ENCODE measurements at regions not wholly inside any gene's neighbourhood (a gene's known extent, or its start where the extent isn't known, plus 50 kb on each side); places are given as distances from the start of the nearest gene placed in this dataset.

DNA sequence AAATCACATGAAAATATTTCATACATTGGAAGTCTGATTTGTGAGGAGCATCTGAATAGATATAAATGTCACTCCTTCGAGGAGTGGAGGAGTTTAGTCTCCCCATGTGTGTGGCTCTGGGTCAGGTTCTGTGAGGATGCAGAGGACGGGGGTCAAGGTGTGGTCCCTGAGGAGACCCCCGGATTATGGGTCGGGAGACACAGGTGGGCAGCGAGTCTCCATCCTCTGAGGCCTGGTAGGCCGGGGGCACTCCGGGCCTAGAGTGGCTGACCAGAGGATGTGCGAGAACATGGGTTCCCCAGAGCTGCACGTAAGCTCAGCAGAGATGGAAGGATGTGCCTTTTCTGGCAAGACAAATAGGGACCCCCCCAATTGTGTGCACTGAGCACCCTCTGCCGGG is 93.4 kb upstream of the TCERG1L start:
- Mint-ChIP-seq H3K27me3 (ENCODE audit: low read depth) (no peaks in the 10 kb centered on the region), H3K9me3 (peaks cover 0 to 1% of the 10 kb centered on the region in 2 donors), H3K4me1 (ENCODE audit: low read depth) (no peaks in the 10 kb centered on the region), H3K4me3 (no peak overlapping the region), H3K27ac (no peak overlapping the region), H3K36me3 (ENCODE audit: insufficient read depth in 2 of 2) (no peaks in the 10 kb centered on the region)
- ATAC-seq (replicated peaks in 1 of 2) (no peak), DNase-seq (no peak)

DNA sequence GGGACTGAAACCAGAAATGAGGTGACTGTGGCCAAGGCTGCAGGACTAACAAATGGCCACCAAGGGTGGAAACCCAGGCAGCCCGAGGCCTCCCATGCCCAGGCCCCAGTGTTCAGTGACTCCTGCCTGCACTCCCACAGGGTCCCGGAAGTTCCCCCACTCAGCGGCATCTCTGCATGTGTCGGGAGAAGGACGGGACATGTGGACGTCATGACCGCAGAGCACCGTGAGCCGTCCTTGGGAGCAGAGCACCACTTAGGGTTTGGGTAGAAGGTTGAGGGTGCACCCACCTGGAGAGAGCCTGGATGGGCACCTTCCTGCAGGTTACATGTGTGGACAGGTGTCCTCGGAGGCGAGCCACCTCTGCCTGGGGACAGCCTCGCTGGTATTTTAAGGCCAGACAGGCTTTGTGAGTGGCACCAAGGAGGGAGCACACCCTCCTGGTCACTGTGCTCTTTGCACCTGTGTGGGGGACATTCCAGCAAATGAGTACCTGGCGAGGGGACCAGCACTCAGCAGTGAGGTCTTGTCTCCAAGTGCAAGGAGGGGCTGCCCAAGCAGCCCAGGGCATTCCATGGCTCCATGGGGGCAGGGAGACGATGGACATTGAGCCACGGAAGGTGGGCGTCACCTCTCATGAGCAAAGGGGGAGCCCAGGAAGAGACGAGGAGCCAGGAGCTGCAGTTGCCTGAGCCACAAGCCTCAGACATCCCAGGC is 95.3 kb upstream of the TCERG1L start:
- H3K36me3 Mint-ChIP-seq (ENCODE audit: insufficient read depth in 2 of 2), result no peaks in the 10 kb centered on the region
- H3K27me3 Mint-ChIP-seq (ENCODE audit: low read depth), result no peaks in the 10 kb centered on the region
- DNase-seq (no peak), ATAC-seq (replicated peaks in 1 of 2) (no peak)
- H3K4me3 Mint-ChIP-seq, result no peak overlapping the region
- peaks cover 0 to 1% of the 10 kb centered on the region in 2 donors for H3K9me3 Mint-ChIP-seq
- H3K4me1 Mint-ChIP-seq (ENCODE audit: low read depth), result no peaks in the 10 kb centered on the region
- no peak overlapping the region for H3K27ac Mint-ChIP-seq

DNA sequence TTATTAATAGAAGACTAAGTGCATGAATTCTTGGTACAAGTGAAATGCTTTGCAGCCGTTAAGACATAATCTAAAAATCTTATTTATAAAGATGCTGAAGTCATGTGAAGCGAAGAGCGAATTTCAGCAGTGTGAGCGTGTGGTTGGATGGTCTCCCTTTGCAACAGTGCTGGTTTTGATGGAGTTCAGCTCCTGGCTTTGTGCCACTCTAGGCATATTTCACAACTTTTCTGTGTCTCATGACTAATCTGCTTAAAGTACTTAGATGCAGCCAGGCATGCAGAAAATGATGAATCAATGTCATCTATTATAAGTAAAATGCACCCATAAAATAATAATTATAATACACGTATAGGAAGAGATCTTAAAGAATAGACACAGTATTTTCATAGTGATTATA is 107.2 kb upstream of the TCERG1L start:
- Mint-ChIP-seq H3K27me3 (ENCODE audit: low read depth) (no peaks in the 10 kb centered on the region), H3K4me3 (no peak overlapping the region), H3K36me3 (ENCODE audit: insufficient read depth in 2 of 2) (no peaks in the 10 kb centered on the region), H3K9me3 (no peaks in the 10 kb centered on the region), H3K27ac (no peak overlapping the region), H3K4me1 (ENCODE audit: low read depth) (no peaks in the 10 kb centered on the region)
- DNase-seq (no peak), ATAC-seq (replicated peaks in 1 of 2) (no peak)

DNA sequence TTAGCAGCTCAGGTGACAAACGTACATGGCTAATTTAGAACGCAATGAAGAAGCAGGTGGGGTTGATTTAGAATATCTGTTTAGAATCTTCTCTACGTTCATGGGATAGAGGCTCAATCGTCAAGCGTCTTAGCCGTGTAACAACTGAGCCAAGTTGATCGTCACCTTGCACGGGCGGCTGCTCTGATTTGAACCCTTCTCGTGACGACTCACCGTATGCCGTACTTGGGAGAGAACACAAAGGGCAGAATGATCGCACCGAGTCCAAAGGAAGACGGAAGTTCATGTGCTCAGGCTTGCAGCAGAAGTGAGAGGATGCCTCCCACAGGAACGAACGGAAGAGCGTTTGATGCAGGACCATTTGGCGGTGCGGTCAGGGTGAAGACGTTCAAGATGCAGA is 108.3 kb upstream of the TCERG1L start:
- H3K4me1 Mint-ChIP-seq (ENCODE audit: low read depth), result no peaks in the 10 kb centered on the region
- no peak overlapping the region for H3K4me3 Mint-ChIP-seq
- H3K27ac Mint-ChIP-seq, result no peak overlapping the region
- no peaks in the 10 kb centered on the region for H3K9me3 Mint-ChIP-seq
- no peaks in the 10 kb centered on the region for H3K36me3 Mint-ChIP-seq (ENCODE audit: insufficient read depth in 2 of 2)
- ATAC-seq (replicated peaks in 1 of 2), result no peak
- no peaks in the 10 kb centered on the region for H3K27me3 Mint-ChIP-seq (ENCODE audit: low read depth)
- no peak for DNase-seq

DNA sequence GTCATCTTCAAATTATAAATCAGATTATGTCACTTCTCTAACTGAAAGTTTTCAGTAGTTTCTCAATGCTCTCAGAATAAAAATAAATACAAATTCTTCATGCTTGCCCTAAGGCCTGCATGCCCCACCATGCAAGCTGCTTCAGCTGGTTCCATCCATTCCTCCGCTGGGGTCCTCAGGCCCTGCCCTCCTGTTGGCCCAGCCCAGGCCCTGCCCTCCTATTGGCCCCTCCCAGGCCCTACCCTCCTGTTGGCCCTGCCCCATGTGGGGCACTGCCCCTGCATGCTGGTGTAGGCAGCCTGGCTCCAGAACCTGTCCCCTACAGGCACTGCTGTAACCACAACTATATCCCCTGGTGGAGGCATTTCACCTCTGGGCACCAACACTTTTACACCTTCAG is 109.3 kb upstream of the TCERG1L start:
- H3K4me3 Mint-ChIP-seq, result no peak overlapping the region
- no peaks in the 10 kb centered on the region for H3K4me1 Mint-ChIP-seq (ENCODE audit: low read depth)
- no peaks in the 10 kb centered on the region for H3K27me3 Mint-ChIP-seq (ENCODE audit: low read depth)
- ATAC-seq (replicated peaks in 1 of 2) (no peak), DNase-seq (no peak)
- no peaks in the 10 kb centered on the region for H3K36me3 Mint-ChIP-seq (ENCODE audit: insufficient read depth in 2 of 2)
- no peaks in the 10 kb centered on the region for H3K9me3 Mint-ChIP-seq
- no peak overlapping the region for H3K27ac Mint-ChIP-seq

DNA sequence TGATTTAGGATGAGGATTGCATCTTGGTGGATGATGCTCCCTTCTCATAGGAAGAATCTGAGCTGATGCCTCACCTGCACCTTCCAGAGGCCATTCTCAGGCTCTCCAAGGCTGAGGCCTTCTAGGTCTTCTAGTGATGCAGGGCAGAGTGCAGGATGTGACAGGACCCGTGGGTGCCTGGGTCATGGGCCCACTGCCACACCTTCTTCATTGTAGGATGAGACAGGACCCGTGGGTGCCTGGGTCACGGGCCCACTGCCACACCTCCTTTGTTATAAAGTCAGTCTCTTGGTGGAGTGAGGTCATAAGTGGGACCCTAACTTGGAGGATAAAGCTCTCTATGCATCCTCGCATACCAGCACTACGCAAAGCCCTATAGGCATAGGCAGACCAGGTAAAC is 109.9 kb upstream of the TCERG1L start:
- no peak overlapping the region for H3K4me3 Mint-ChIP-seq
- no peaks in the 10 kb centered on the region for H3K9me3 Mint-ChIP-seq
- H3K4me1 Mint-ChIP-seq (ENCODE audit: low read depth), result no peaks in the 10 kb centered on the region
- no peak overlapping the region for H3K27ac Mint-ChIP-seq
- H3K27me3 Mint-ChIP-seq (ENCODE audit: low read depth), result no peaks in the 10 kb centered on the region
- no peaks in the 10 kb centered on the region for H3K36me3 Mint-ChIP-seq (ENCODE audit: insufficient read depth in 2 of 2)
- ATAC-seq (replicated peaks in 1 of 2) (no peak), DNase-seq (no peak)

DNA sequence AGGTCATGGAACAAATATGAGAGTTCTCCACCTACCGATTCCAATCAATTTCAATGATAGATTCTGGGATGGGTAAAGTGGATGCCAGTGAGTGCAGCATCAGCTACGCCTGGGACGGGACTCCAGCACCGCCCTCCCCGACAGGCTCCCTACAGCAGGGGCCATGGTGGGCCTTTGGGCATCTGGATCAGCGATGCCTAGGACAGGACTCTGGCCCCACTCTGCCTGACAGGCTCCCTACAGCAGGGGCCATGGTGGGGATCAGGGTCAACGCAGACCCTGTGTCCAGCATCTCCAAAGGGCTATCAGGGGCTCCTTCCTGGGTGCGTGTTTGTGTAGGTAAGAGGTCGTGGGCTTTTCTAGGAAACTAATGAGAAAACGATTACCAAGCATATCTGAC is 111.2 kb upstream of the TCERG1L start:
- Mint-ChIP-seq H3K9me3 (no peaks in the 10 kb centered on the region), H3K36me3 (ENCODE audit: insufficient read depth in 2 of 2) (no peaks in the 10 kb centered on the region), H3K27ac (no peak overlapping the region), H3K4me1 (ENCODE audit: low read depth) (no peaks in the 10 kb centered on the region), H3K4me3 (no peak overlapping the region), H3K27me3 (ENCODE audit: low read depth) (no peaks in the 10 kb centered on the region)
- DNase-seq (no peak), ATAC-seq (replicated peaks in 1 of 2) (no peak)

DNA sequence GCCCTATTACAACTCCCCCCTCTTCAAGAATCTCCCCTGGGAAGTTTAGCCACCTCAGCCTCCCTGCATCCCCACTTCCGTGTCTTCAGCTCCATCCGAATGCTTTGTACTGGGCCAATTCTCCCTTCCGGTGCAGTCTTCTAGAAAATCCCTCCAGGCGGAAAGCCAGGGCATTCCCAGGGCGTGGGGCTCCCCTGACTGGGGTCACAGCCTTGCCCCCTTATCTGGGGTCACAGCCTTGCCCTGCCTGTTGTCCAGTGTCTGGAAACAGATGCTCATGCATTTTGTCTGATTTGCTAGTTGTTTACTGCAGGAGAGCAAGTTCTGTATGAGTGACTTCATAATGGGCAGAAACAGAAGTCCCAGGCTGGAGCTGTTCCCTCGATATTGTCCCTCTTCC is 112.5 kb upstream of the TCERG1L start:
- Mint-ChIP-seq H3K36me3 (ENCODE audit: insufficient read depth in 2 of 2) (no peaks in the 10 kb centered on the region), H3K27ac (no peak overlapping the region), H3K4me1 (ENCODE audit: low read depth) (no peaks in the 10 kb centered on the region), H3K27me3 (ENCODE audit: low read depth) (no peaks in the 10 kb centered on the region), H3K9me3 (no peaks in the 10 kb centered on the region), H3K4me3 (no peak overlapping the region)
- ATAC-seq (replicated peaks in 1 of 2), result no peak
- no peak for DNase-seq

DNA sequence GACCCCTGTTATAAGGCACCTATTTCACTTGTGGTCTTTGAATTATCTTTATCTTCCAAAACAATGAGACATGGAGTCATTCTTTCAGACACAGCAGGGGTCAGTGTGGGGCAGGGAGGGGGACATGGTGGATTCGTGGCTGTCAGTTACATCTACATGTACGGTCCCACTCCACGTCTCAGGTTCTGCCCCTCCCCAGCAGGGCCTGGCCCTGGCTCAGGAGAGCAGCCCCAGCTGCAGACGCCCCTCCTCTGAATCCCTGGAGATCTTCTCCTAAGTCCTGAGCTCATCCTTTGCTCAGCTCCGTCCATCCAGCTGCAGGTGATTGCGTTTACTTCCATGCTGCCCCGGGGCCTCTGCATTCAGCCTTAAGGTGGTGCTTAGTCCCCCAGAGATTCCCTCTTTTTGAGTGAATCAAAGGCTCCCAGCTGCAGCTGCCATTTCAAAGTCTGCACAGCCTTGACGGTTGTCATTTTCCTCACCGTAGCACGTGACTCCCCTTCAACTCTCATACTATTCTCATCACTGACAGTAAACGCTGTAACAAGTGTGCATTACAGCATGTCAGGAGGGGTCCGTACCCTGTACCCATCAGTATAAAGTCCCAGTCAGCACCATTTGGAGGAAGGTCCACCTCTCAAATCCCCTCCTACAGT is 113.4 kb upstream of the TCERG1L start:
- Mint-ChIP-seq H3K27ac (no peak overlapping the region), H3K27me3 (ENCODE audit: low read depth) (no peaks in the 10 kb centered on the region), H3K4me1 (ENCODE audit: low read depth) (no peaks in the 10 kb centered on the region), H3K4me3 (no peak overlapping the region), H3K9me3 (no peaks in the 10 kb centered on the region), H3K36me3 (ENCODE audit: insufficient read depth in 2 of 2) (no peaks in the 10 kb centered on the region)
- ATAC-seq (replicated peaks in 1 of 2), result no peak
- DNase-seq, result no peak

DNA sequence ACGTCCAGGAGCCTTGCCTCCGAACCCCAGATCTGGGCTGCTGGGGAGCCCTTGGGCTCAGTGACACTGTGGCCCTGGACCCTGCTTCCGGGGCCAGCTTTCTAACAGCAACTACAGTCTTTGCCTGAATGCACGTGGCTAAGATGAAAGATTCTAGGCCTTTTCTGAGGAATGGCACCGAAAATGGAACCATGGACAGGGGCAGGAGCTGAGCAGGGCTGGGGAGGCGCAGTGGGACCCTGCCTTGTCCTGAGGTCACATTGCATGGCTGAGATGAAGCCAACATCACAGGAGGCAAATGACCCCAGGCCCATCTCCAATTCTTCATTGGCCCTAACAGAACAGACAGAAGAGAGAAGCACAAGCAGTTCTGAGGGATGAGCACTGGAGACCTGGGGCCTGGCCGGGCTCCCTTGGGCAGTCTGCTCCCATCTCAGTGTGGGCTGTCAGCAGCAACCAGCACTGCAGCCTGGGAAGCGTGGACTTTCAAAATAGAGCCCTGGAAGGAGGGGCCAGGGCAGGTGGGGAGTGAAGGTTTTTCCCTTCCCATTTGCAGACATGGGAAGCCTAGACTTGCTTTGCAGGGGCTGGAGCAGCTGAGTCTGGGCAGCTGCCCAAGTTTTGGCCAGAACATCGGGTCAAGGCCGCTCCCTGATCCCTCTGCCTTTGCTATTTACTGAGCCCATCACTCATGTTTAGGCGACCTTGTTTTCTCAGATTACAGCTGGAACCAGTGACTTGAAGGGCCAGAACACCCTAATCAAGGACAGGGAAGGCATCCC is 114.4 kb upstream of the TCERG1L start:
- H3K9me3 Mint-ChIP-seq, result no peaks in the 10 kb centered on the region
- H3K27ac Mint-ChIP-seq, result no peak overlapping the region
- ATAC-seq (replicated peaks in 1 of 2), result no peak
- H3K27me3 Mint-ChIP-seq (ENCODE audit: low read depth), result no peaks in the 10 kb centered on the region
- no peak overlapping the region for H3K4me3 Mint-ChIP-seq
- no peak for DNase-seq
- H3K36me3 Mint-ChIP-seq (ENCODE audit: insufficient read depth in 2 of 2), result no peaks in the 10 kb centered on the region
- no peaks in the 10 kb centered on the region for H3K4me1 Mint-ChIP-seq (ENCODE audit: low read depth)

DNA sequence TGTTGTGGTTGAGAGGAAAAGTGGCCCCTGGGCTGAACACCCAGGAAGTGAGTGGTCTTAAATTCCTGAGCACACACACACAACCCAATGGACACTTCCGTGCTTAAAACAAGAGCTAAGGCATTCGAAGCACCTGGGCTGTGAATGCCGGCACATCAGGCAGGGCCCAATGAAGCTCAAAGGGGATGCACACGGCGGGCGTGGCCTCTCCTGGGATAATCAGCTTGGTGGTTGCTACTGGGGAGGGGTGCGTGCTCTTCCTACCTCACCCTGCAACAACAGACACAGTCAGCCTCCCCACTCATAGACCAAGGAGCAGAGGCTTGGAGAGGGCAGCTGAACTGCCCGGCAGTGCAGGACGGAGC is 115.0 kb upstream of the TCERG1L start:
- DNase-seq (no peak), ATAC-seq (replicated peaks in 1 of 2) (no peak)
- Mint-ChIP-seq H3K27me3 (ENCODE audit: low read depth) (no peaks in the 10 kb centered on the region), H3K4me1 (ENCODE audit: low read depth) (no peaks in the 10 kb centered on the region), H3K27ac (no peak overlapping the region), H3K9me3 (no peaks in the 10 kb centered on the region), H3K36me3 (ENCODE audit: insufficient read depth in 2 of 2) (no peaks in the 10 kb centered on the region), H3K4me3 (no peak overlapping the region)

DNA sequence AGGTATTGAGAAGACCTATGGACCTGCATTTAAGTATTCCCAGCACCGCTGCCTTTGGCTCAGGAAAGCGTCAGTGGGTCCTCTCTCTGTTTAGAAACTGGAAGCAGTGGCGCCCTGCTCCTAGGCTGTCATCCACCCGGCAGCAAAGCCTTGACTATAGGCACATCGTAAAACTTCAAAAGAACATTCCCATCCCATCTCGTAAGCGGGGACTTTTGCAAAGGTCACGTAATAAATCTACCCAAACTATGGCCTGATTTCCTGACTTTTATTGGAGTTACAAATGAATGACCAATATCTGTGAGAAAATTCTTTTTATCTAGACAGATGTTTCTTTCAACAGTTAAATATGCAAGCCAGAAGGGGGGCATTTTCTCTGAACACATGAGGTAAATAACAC is 115.8 kb upstream of the TCERG1L start:
- Mint-ChIP-seq H3K27me3 (ENCODE audit: low read depth) (no peaks in the 10 kb centered on the region), H3K36me3 (ENCODE audit: insufficient read depth in 2 of 2) (no peaks in the 10 kb centered on the region)
- no peak for DNase-seq

DNA sequence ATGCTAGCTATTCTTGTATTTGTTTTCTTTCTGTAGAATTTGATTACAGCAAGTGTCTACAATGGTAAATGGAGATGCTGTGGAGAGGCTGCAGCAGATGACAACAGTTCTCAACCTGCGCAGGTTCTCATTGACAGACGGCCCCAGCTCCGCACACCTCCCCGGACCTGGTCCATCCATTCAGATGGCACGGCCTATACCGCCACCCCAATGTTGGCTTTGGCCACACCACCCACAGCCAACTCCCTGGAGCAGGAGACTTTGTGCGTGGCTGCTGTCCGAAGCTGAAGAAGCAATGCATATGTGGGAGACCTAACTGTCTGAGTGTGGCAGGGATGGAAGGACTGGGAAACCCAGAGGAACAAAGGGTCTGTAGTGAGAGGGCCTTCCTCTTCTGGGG is 116.4 kb upstream of the TCERG1L start:
- DNase-seq (no peak), ATAC-seq (replicated peaks in 1 of 2) (no peak)
- Mint-ChIP-seq H3K27me3 (ENCODE audit: low read depth) (no peaks in the 10 kb centered on the region), H3K9me3 (no peaks in the 10 kb centered on the region), H3K4me1 (ENCODE audit: low read depth) (no peaks in the 10 kb centered on the region), H3K36me3 (ENCODE audit: insufficient read depth in 2 of 2) (no peaks in the 10 kb centered on the region), H3K4me3 (no peak overlapping the region), H3K27ac (no peak overlapping the region)

More for the DNA sequence above, 115.8 kb upstream of the TCERG1L start:
- ATAC-seq (replicated peaks in 1 of 2), result no peak
- no peak overlapping the region for H3K27ac Mint-ChIP-seq
- no peaks in the 10 kb centered on the region for H3K4me1 Mint-ChIP-seq (ENCODE audit: low read depth)
- no peaks in the 10 kb centered on the region for H3K9me3 Mint-ChIP-seq
- H3K4me3 Mint-ChIP-seq, result no peak overlapping the region

Measured in activated T-cell treated with anti-CD3 and anti-CD28 coated beads, Interleukin-2, amount 50 U/mL, for 72 hours (primary cell).